CD14-positive monocyte (primary cell): ENCODE measurements at regions not wholly inside any gene's neighbourhood (a gene's known extent, or its start where the extent isn't known, plus 50 kb on each side); places are given as distances from the start of the nearest gene placed in this dataset.

Source experiments
- DNase-seq, 3 donors: peaks; one replicate each; pipeline ENCODE4 v3.0.0-alpha.2; 2011 to 2022
- H2AFZ ChIP-seq: 2 replicates; pipeline ENCODE4 v1.6.0; 2012; ENCODE audit warnings: mild to moderate bottlenecking, low read depth, low read length, inconsistent platforms; ENCODE audit not compliant: insufficient read depth, poor library complexity, severe bottlenecking
- H3K27ac ChIP-seq, 2 donors: 1 replicate in 1 of 2; 2 replicates in 1 of 2; pipeline ENCODE4 v1.5.1; 2012 to 2013; ENCODE audit warnings: low read length in 2 of 2, control low read depth in 1 of 2, inconsistent platforms in 1 of 2, low read depth in 1 of 2, mild to moderate bottlenecking in 1 of 2
- H3K27me3 ChIP-seq, 2 donors: one replicate each; pipeline versions ENCODE4 v1.6.0 to v1.6.1; 2011 to 2013; ENCODE audit warnings: low read length in 2 of 2; ENCODE audit not compliant: control insufficient read depth in 2 of 2, insufficient read depth in 2 of 2
- H3K36me3 ChIP-seq, 2 donors: replicated peaks in 1 of 2; 1 replicate in 1 of 2; 2 replicates in 1 of 2; pipeline versions ENCODE4 v1.5.1 to v1.6.1; 2012 to 2013; ENCODE audit warnings: low read length in 2 of 2, control low read depth in 1 of 2, inconsistent platforms in 1 of 2, mild to moderate bottlenecking in 1 of 2; ENCODE audit not compliant: insufficient read depth in 2 of 2, control insufficient read depth in 1 of 2
- H3K4me1 ChIP-seq, 2 donors: 1 replicate in 1 of 2; 2 replicates in 1 of 2; pipeline versions ENCODE4 v1.5.1 to v1.6.1; 2012 to 2013; ENCODE audit warnings: low read length in 2 of 2, control low read depth in 1 of 2, inconsistent platforms in 1 of 2, mild to moderate bottlenecking in 1 of 2, moderate library complexity in 1 of 2; ENCODE audit not compliant: insufficient read depth in 2 of 2, control insufficient read depth in 1 of 2
- H3K4me2 ChIP-seq: replicated peaks from 2 replicates; pipeline ENCODE3; 2012; ENCODE audit warnings: low read length, moderate library complexity, mild to moderate bottlenecking; ENCODE audit not compliant: poor library complexity, severe bottlenecking; ENCODE audit errors: extremely low read depth
- H3K4me3 ChIP-seq, 3 experiments: fragments of 200-600 bp in 1 of 3; sonication (generic) in 1 of 3; replicated peaks in 1 of 3; 1 replicate in 2 of 3; 2 replicates in 1 of 3; pipeline ENCODE4 v1.5.1; 2011 to 2013; ENCODE audit warnings: low read length in 3 of 3, mild to moderate bottlenecking in 3 of 3, control low read depth in 2 of 3, low read depth in 2 of 3, inconsistent platforms in 1 of 3, moderate library complexity in 1 of 3
- H3K79me2 ChIP-seq: 2 replicates; pipeline ENCODE4 v1.6.0; 2012; ENCODE audit warnings: mild to moderate bottlenecking, control low read depth, inconsistent platforms, low read length, moderate library complexity; ENCODE audit not compliant: insufficient read depth
- H3K9ac ChIP-seq: 2 replicates; pipeline ENCODE4 v1.6.0; 2017; ENCODE audit warnings: low read length, mild to moderate bottlenecking; ENCODE audit not compliant: insufficient read depth, poor library complexity, severe bottlenecking
- H3K9me3 ChIP-seq, 2 donors: replicated peaks in 1 of 2; 1 replicate in 1 of 2; 2 replicates in 1 of 2; pipeline versions ENCODE4 v1.5.1 to v1.6.1; 2012 to 2013; ENCODE audit warnings: low read length in 2 of 2, control low read depth in 1 of 2; ENCODE audit not compliant: control insufficient read depth in 1 of 2, insufficient read depth in 1 of 2
- H4K20me1 ChIP-seq: 2 replicates; pipeline ENCODE4 v1.6.0; 2012; ENCODE audit warnings: mild to moderate bottlenecking, low read length, control low read depth, moderate library complexity; ENCODE audit not compliant: insufficient read depth
- H3K27ac Mint-ChIP-seq, 7 donors: one replicate each; pipeline ENCODE4 v1.8.0; 2020; ENCODE audit warnings: mild to moderate bottlenecking in 7 of 7, mixed read lengths in 7 of 7, moderate library complexity in 6 of 7, inconsistent platforms in 2 of 7
- H3K27me3 Mint-ChIP-seq, 3 donors: one replicate each; pipeline ENCODE4 v1.8.0; 2021 to 2022; ENCODE audit warnings: low read depth in 3 of 3, mild to moderate bottlenecking in 3 of 3, mixed read lengths in 3 of 3, moderate library complexity in 3 of 3, inconsistent platforms in 1 of 3
- H3K36me3 Mint-ChIP-seq, 2 donors: one replicate each; pipeline ENCODE4 v1.8.0; 2020; ENCODE audit warnings: mixed read lengths in 2 of 2, inconsistent platforms in 1 of 2, mild to moderate bottlenecking in 1 of 2
- H3K4me1 Mint-ChIP-seq: one replicate; pipeline ENCODE4 v1.8.0; 2020; ENCODE audit warnings: mild to moderate bottlenecking, mixed read lengths
- H3K4me3 Mint-ChIP-seq, 2 donors: one replicate each; pipeline ENCODE4 v1.8.0; 2020; ENCODE audit warnings: mild to moderate bottlenecking in 2 of 2, mixed read lengths in 2 of 2, moderate library complexity in 1 of 2
- H3K9me3 Mint-ChIP-seq, 7 donors: one replicate each; pipeline ENCODE4 v1.8.0; 2020 to 2022; ENCODE audit warnings: mixed read lengths in 7 of 7, mild to moderate bottlenecking in 6 of 7, moderate library complexity in 6 of 7, inconsistent platforms in 2 of 7
- WGBS: methylation state at CpG from one replicate; pipeline ENCODE4 v1.1.5; 2013; ENCODE audit warnings: missing lambda C conversion rate; ENCODE audit not compliant: insufficient coverage; 5-methylcytosine and 5-hydroxymethylcytosine counted together
- intact Hi-C, 2 donors: fragments of 100-400 bp; cut with micrococcal nuclease; formaldehyde crosslinking; loops; one replicate each; pipeline versions ENCODE4 v1.15.0 to v1.15.1; 2023
- TF ChIP-seq, protein P1 (sequence below): fragments of 200-600 bp; IDR thresholded peaks from one replicate; pipeline ENCODE4 v1.8.0; 2022; ENCODE audit warnings: antibody characterized with exemption, mild to moderate bottlenecking

DNA sequence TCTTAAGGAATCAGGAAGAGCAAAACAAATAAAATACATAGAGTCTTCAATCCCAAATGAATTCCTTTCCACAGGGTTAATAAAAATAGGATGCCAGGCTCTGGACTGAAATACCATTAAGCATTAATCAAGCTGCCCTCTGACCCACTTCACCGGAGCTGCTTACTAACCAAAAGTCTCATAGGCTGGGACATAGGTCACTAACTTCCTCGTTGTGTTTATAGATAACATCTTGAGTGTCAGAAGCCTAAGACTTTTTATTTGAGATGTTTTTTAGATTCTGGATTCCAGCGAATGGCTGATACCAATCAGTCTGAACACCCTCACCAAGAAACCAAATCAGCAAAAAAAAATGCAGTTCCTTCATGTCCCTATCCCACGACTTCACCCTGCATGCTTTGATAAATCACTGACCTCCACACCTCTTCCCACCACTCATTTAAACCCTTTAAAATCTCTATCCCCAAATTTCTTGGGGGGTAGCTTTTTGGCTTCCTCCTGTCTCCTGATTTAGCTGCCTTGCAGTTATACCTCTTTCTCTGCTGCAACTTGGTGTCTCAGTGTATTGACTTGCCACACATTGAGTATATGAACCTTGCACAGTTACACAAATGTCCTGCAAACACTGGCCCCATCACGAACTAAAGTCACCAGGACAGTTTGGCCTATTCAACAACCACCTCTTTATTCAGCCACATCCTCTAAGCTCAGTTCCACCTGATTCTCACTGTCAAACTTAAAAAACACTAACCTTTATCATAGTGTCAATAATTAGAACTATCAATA, 399.3 kb downstream of the METTL4 start:
- Histone ChIP-seq H3K79me2 (no peaks in the 10 kb centered on the region), H3K27ac (no peak overlapping the region), H3K4me2 (no peak overlapping the region), H2AFZ (no peak overlapping the region), H3K36me3 (no peaks in the 10 kb centered on the region), H3K4me3 (no peak overlapping the region), H3K9me3 (no peaks in the 10 kb centered on the region), H3K27me3 (no peaks in the 10 kb centered on the region), H4K20me1 (no peaks in the 10 kb centered on the region), H3K4me1 (no peaks in the 10 kb centered on the region), H3K9ac (no peak overlapping the region)
- Mint-ChIP-seq H3K4me1 (no peaks in the 10 kb centered on the region), H3K36me3 (no peaks in the 10 kb centered on the region), H3K4me3 (no peak overlapping the region), H3K27ac (no peak overlapping the region), H3K27me3 (peaks cover 1 to 4% (median 3%) of the 10 kb centered on the region in 3 donors), H3K9me3 (peaks cover 0 to 8% (median 2%) of the 10 kb centered on the region in 7 donors)
- intact Hi-C loops = no loop called here
- TF ChIP-seq, protein P1, sequence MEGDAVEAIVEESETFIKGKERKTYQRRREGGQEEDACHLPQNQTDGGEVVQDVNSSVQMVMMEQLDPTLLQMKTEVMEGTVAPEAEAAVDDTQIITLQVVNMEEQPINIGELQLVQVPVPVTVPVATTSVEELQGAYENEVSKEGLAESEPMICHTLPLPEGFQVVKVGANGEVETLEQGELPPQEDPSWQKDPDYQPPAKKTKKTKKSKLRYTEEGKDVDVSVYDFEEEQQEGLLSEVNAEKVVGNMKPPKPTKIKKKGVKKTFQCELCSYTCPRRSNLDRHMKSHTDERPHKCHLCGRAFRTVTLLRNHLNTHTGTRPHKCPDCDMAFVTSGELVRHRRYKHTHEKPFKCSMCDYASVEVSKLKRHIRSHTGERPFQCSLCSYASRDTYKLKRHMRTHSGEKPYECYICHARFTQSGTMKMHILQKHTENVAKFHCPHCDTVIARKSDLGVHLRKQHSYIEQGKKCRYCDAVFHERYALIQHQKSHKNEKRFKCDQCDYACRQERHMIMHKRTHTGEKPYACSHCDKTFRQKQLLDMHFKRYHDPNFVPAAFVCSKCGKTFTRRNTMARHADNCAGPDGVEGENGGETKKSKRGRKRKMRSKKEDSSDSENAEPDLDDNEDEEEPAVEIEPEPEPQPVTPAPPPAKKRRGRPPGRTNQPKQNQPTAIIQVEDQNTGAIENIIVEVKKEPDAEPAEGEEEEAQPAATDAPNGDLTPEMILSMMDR = no peak
- 50% methylated on average over 3 of the region's 5 CpGs for WGBS
- DNase-seq = no peak

DNA sequence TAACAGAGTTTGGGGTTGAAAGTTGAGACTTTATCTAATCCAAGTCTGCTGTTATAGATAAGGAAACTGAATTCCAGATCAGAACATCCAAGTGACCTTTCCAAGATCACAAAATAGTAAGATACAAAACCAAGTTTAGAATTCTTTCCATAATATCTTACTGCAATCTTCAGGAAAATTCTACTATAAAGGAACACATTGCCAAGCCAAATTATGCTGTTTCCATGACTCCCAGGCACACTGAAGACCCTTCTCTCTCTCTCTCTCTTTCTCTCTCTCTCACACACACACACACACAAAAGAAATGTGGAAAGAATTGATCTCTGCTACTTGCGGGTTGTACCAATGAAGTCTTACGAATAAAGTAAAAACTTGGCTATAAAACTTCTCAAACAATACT, 398.4 kb downstream of the METTL4 start:
- no CpG with 5 or more reads among the region's 2 CpGs for WGBS
- Histone ChIP-seq H3K4me2 (no peak overlapping the region), H2AFZ (no peak overlapping the region), H3K9ac (no peak overlapping the region), H3K4me3 (no peak overlapping the region), H3K4me1 (no peaks in the 10 kb centered on the region), H3K27ac (no peak overlapping the region), H3K27me3 (no peaks in the 10 kb centered on the region), H3K9me3 (no peaks in the 10 kb centered on the region), H3K79me2 (no peaks in the 10 kb centered on the region), H4K20me1 (no peaks in the 10 kb centered on the region), H3K36me3 (no peaks in the 10 kb centered on the region)
- Mint-ChIP-seq H3K27me3 (peaks cover 1 to 4% (median 3%) of the 10 kb centered on the region in 3 donors), H3K36me3 (no peaks in the 10 kb centered on the region), H3K4me1 (no peaks in the 10 kb centered on the region), H3K9me3 (peaks cover 0 to 5% (median 2%) of the 10 kb centered on the region in 7 donors), H3K4me3 (no peak overlapping the region), H3K27ac (no peak overlapping the region)
- DNase-seq = no peak
- intact Hi-C loops = no loop called here
- TF ChIP-seq, protein P1 = no peak
